K562 (cell line): ENCODE measurements at regions not wholly inside any gene's neighbourhood (a gene's known extent, or its start where the extent isn't known, plus 50 kb on each side); places are given as distances from the start of the nearest gene placed in this dataset.

Source experiments
- CHCHD3 ChIP-seq: fragments of 250-450 bp; sonication (Bioruptor Pico); IDR thresholded peaks from 2 replicates; pipeline ENCODE4 v2.1.2; 2022; ENCODE audit warnings: mild to moderate bottlenecking
- FOXK1 ChIP-seq: sonication (generic); formaldehyde crosslinking; IDR thresholded peaks from 2 replicates; pipeline ENCODE4 v1.8.0; 2022; ENCODE audit warnings: missing genetic modification reagents, mild to moderate bottlenecking, borderline replicate concordance
- GABPA ChIP-seq: fragments of 200-800 bp; sonication (Bioruptor generic); conservative IDR thresholded peaks from 2 replicates; pipeline ENCODE4 v1.6.1; 2016; ENCODE audit warnings: low read depth, missing genetic modification characterization, missing compliant biosample characterization
- KAT8 ChIP-seq: fragments of 450-650 bp; IDR thresholded peaks from 2 replicates; pipeline ENCODE4 v1.6.1; 2016; ENCODE audit warnings: low read depth, mild to moderate bottlenecking
- KHSRP ChIP-seq: fragments of 450-650 bp; IDR thresholded peaks from 2 replicates; pipeline ENCODE4 v1.6.1; 2017
- MIER1 ChIP-seq: fragments of 450-650 bp; IDR thresholded peaks from 2 replicates; pipeline ENCODE4 v1.6.1; 2016; ENCODE audit warnings: antibody characterized with exemption, mild to moderate bottlenecking, low read depth
- RB1 ChIP-seq: fragments of 450-650 bp; IDR thresholded peaks from 2 replicates; pipeline ENCODE4 v1.6.1; 2017; ENCODE audit warnings: low read depth, mild to moderate bottlenecking
- SNIP1 ChIP-seq: fragments of 450-650 bp; IDR thresholded peaks from 2 replicates; pipeline ENCODE4 v1.7.1; 2017; ENCODE audit warnings: low read depth, mild to moderate bottlenecking
- ZC3H11A ChIP-seq: IDR thresholded peaks from 2 replicates; pipeline ENCODE4 v1.6.1; 2012; ENCODE audit warnings: low read depth, low read length, improper control_type of control experiment
- ZNF224 ChIP-seq: sonication (generic); formaldehyde crosslinking; IDR thresholded peaks from 2 replicates; pipeline ENCODE4 v1.8.0; 2022; ENCODE audit warnings: mild to moderate bottlenecking, missing genetic modification reagents
- ZNF274 ChIP-seq: IDR thresholded peaks from 2 replicates; pipeline ENCODE4 v1.6.1; 2011; ENCODE audit warnings: low read depth, mild to moderate bottlenecking, low read length, moderate library complexity, borderline replicate concordance
- TF ChIP-seq, protein P1 (sequence below): IDR thresholded peaks from 2 replicates; pipeline ENCODE4 v1.6.1; 2011; ENCODE audit warnings: borderline replicate concordance, low read depth, mild to moderate bottlenecking, moderate library complexity, low read length; ENCODE audit not compliant: insufficient read depth, poor library complexity, severe bottlenecking
- TF ChIP-seq, protein P2 (sequence below): IDR thresholded peaks from 3 replicates; pipeline ENCODE4 v1.6.1; 2011; ENCODE audit warnings: borderline replicate concordance, mild to moderate bottlenecking, moderate library complexity; ENCODE audit not compliant: insufficient read length; ENCODE audit errors: extremely low read depth

DNA sequence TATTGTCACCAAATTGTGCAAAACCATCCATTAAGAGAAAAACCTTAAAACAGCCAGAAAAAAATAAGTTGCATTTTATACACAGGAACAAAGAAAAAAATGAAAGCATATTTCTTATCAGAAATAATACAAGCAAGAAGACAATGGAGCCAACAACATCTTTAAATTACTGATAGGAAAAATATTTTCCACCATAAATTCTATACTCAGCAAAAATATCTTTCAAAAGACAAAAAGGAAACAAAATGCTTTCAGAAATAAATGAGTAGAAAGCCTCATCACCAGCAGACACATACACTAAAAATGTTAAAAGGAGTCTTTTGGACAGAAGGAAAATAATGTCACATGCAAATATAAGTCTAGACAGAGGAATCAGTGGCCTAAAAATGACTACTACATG is 106.4 kb upstream of the TRIB2 start:
- TF ChIP-seq ZNF274: no peak
- TF ChIP-seq FOXK1 (CRISPR knock-in tag): no peak
- no peak for TF ChIP-seq MIER1
- TF ChIP-seq, protein P1, sequence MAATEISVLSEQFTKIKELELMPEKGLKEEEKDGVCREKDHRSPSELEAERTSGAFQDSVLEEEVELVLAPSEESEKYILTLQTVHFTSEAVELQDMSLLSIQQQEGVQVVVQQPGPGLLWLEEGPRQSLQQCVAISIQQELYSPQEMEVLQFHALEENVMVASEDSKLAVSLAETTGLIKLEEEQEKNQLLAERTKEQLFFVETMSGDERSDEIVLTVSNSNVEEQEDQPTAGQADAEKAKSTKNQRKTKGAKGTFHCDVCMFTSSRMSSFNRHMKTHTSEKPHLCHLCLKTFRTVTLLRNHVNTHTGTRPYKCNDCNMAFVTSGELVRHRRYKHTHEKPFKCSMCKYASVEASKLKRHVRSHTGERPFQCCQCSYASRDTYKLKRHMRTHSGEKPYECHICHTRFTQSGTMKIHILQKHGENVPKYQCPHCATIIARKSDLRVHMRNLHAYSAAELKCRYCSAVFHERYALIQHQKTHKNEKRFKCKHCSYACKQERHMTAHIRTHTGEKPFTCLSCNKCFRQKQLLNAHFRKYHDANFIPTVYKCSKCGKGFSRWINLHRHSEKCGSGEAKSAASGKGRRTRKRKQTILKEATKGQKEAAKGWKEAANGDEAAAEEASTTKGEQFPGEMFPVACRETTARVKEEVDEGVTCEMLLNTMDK: no peak
- no peak for TF ChIP-seq SNIP1
- no peak for TF ChIP-seq RB1
- TF ChIP-seq CHCHD3: no peak
- TF ChIP-seq ZC3H11A: no peak
- TF ChIP-seq, protein P2, sequence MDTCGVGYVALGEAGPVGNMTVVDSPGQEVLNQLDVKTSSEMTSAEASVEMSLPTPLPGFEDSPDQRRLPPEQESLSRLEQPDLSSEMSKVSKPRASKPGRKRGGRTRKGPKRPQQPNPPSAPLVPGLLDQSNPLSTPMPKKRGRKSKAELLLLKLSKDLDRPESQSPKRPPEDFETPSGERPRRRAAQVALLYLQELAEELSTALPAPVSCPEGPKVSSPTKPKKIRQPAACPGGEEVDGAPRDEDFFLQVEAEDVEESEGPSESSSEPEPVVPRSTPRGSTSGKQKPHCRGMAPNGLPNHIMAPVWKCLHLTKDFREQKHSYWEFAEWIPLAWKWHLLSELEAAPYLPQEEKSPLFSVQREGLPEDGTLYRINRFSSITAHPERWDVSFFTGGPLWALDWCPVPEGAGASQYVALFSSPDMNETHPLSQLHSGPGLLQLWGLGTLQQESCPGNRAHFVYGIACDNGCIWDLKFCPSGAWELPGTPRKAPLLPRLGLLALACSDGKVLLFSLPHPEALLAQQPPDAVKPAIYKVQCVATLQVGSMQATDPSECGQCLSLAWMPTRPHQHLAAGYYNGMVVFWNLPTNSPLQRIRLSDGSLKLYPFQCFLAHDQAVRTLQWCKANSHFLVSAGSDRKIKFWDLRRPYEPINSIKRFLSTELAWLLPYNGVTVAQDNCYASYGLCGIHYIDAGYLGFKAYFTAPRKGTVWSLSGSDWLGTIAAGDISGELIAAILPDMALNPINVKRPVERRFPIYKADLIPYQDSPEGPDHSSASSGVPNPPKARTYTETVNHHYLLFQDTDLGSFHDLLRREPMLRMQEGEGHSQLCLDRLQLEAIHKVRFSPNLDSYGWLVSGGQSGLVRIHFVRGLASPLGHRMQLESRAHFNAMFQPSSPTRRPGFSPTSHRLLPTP: no peak
- no peak for TF ChIP-seq KAT8
- no peak for TF ChIP-seq GABPA (tag)
- no peak for TF ChIP-seq KHSRP
- no peak for TF ChIP-seq ZNF224 (CRISPR knock-in tag)
